ENCODE measurements at regions not wholly inside any gene's neighbourhood (a gene's known extent, or its start where the extent isn't known, plus 50 kb on each side); places are given as distances from the start of the nearest gene placed in this dataset.

DNA sequence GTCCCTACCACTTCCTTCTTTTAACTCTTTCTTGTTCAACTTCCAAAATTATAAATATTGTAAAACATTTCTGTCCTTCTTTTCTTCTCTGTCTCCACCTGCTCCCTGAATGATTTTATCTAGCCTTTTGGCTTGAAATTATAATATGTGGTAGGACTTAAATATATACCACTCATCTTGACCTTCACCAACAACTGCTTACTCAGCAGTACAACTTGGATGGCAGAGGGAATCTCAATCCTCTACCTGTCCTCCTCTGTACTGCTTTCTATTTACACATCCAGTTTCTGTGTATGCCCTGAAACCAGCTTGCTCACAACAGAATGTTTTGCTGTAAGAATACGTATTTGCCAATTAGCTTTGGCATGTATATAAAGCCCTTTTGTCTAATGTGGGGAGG, 1392.5 kb downstream of the EPHA7 start:
- H3K27ac ChIP-seq = no peak overlapping the region
- H3K27me3 ChIP-seq = no peaks in the 10 kb centered on the region
- no peaks in the 10 kb centered on the region for H3K36me3 ChIP-seq
- H3K4me3 ChIP-seq = no peak overlapping the region
- H3K9me3 ChIP-seq = peaks cover 0 to 7% (median 0%) of the 10 kb centered on the region in 12 donors
- no peak for TF ChIP-seq POLR2A (IDR thresholded peaks at IDR 0.05)
- TF ChIP-seq, protein P1, sequence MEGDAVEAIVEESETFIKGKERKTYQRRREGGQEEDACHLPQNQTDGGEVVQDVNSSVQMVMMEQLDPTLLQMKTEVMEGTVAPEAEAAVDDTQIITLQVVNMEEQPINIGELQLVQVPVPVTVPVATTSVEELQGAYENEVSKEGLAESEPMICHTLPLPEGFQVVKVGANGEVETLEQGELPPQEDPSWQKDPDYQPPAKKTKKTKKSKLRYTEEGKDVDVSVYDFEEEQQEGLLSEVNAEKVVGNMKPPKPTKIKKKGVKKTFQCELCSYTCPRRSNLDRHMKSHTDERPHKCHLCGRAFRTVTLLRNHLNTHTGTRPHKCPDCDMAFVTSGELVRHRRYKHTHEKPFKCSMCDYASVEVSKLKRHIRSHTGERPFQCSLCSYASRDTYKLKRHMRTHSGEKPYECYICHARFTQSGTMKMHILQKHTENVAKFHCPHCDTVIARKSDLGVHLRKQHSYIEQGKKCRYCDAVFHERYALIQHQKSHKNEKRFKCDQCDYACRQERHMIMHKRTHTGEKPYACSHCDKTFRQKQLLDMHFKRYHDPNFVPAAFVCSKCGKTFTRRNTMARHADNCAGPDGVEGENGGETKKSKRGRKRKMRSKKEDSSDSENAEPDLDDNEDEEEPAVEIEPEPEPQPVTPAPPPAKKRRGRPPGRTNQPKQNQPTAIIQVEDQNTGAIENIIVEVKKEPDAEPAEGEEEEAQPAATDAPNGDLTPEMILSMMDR (IDR thresholded peaks at IDR 0.05) = no peak
- intact Hi-C loops (cut with DNase I) = no loop called here
- H3K4me1 ChIP-seq = no peaks in the 10 kb centered on the region
- DNase-seq (no peak), ATAC-seq (no peak)
- 87 to 90% (median 88%) methylated on average over 1 of the region's 1 CpG for WGBS, 4 donors

- no peak overlapping the region for H3K4me3 ChIP-seq
- H3K36me3 ChIP-seq = no peaks in the 10 kb centered on the region
- intact Hi-C loops (cut with DNase I) = no loop called here
- H3K4me1 ChIP-seq = no peaks in the 10 kb centered on the region
- no peaks in the 10 kb centered on the region for H3K27me3 ChIP-seq
- no peak overlapping the region for H3K27ac ChIP-seq
- TF ChIP-seq POLR2A (IDR thresholded peaks at IDR 0.05) = no peak
- TF ChIP-seq, protein P1 (IDR thresholded peaks at IDR 0.05) = no peak
- H3K9me3 ChIP-seq = no peaks in the 10 kb centered on the region
- 51 to 56% (median 52%) methylated on average over 2 of the region's 2 CpGs for WGBS, 4 donors
- ATAC-seq (no peak), DNase-seq (no peak)
Measured at GRCh38 chr6:92024881-92025280, 1394.5 kb downstream of the EPHA7 start.

- intact Hi-C loops (cut with DNase I) = no loop called here
- H3K4me1 ChIP-seq = no peaks in the 10 kb centered on the region
- H3K4me3 ChIP-seq = no peak overlapping the region
- no peaks in the 10 kb centered on the region for H3K27me3 ChIP-seq
- ATAC-seq (no peak), DNase-seq (no peak)
- no peak overlapping the region for H3K27ac ChIP-seq
- WGBS, 4 donors = 71 to 88% (median 81%) methylated on average over 1 of the region's 1 CpG
- TF ChIP-seq, protein P1 (IDR thresholded peaks at IDR 0.05) = no peak
- TF ChIP-seq POLR2A (IDR thresholded peaks at IDR 0.05) = no peak
- no peaks in the 10 kb centered on the region for H3K36me3 ChIP-seq
- H3K9me3 ChIP-seq = no peaks in the 10 kb centered on the region
Measured at GRCh38 chr6:92024110-92024509, 1395.2 kb downstream of the EPHA7 start.

DNA sequence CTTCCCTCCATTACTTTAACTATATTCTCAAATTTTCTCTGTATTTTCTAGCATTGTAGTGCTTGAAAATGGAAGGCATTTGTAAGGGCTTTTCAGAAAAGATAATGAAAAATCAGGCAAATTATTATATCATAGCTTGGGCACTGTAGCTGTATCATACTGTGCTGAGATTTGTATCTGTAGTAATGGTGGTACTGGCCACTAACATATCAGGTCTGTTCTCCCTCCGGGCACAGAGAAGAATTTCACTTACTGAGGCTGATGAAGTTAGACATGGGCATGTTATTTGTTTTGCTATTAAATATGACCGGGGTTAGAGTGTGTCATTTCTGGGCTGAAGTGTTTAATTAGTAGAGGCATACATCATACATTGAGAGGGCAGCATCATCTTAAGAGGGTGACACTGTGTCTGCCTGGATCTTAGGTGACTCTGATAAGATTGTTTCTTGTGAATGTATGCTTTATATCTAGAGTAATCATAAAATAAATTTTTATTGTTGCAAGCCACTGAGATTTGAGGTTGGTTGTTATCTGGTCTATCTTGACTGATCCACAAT, 1395.9 kb downstream of the EPHA7 start:
- ATAC-seq (no peak), DNase-seq (no peak)
- no peak for TF ChIP-seq POLR2A (IDR thresholded peaks at IDR 0.05)
- TF ChIP-seq, protein P1 (IDR thresholded peaks at IDR 0.05) = no peak
- Histone ChIP-seq H3K4me3 (no peak overlapping the region), H3K36me3 (no peaks in the 10 kb centered on the region), H3K27me3 (no peaks in the 10 kb centered on the region), H3K9me3 (no peaks in the 10 kb centered on the region), H3K27ac (no peak overlapping the region), H3K4me1 (no peaks in the 10 kb centered on the region)
- 79 to 90% (median 85%) methylated on average over 2 of the region's 2 CpGs for WGBS, 4 donors
- intact Hi-C loops (cut with DNase I) = no loop called here
